ENCODE measurements at regions not wholly inside any gene's neighbourhood (a gene's known extent, or its start where the extent isn't known, plus 50 kb on each side); places are given as distances from the start of the nearest gene placed in this dataset.

- TF ChIP-seq, protein P1, sequence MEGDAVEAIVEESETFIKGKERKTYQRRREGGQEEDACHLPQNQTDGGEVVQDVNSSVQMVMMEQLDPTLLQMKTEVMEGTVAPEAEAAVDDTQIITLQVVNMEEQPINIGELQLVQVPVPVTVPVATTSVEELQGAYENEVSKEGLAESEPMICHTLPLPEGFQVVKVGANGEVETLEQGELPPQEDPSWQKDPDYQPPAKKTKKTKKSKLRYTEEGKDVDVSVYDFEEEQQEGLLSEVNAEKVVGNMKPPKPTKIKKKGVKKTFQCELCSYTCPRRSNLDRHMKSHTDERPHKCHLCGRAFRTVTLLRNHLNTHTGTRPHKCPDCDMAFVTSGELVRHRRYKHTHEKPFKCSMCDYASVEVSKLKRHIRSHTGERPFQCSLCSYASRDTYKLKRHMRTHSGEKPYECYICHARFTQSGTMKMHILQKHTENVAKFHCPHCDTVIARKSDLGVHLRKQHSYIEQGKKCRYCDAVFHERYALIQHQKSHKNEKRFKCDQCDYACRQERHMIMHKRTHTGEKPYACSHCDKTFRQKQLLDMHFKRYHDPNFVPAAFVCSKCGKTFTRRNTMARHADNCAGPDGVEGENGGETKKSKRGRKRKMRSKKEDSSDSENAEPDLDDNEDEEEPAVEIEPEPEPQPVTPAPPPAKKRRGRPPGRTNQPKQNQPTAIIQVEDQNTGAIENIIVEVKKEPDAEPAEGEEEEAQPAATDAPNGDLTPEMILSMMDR (IDR thresholded peaks at IDR 0.05), result no peak
- no peak for TF ChIP-seq TCF7L2 (IDR thresholded peaks at IDR 0.05; ENCODE audit: low read depth, low read length)
- TF ChIP-seq, protein P2, sequence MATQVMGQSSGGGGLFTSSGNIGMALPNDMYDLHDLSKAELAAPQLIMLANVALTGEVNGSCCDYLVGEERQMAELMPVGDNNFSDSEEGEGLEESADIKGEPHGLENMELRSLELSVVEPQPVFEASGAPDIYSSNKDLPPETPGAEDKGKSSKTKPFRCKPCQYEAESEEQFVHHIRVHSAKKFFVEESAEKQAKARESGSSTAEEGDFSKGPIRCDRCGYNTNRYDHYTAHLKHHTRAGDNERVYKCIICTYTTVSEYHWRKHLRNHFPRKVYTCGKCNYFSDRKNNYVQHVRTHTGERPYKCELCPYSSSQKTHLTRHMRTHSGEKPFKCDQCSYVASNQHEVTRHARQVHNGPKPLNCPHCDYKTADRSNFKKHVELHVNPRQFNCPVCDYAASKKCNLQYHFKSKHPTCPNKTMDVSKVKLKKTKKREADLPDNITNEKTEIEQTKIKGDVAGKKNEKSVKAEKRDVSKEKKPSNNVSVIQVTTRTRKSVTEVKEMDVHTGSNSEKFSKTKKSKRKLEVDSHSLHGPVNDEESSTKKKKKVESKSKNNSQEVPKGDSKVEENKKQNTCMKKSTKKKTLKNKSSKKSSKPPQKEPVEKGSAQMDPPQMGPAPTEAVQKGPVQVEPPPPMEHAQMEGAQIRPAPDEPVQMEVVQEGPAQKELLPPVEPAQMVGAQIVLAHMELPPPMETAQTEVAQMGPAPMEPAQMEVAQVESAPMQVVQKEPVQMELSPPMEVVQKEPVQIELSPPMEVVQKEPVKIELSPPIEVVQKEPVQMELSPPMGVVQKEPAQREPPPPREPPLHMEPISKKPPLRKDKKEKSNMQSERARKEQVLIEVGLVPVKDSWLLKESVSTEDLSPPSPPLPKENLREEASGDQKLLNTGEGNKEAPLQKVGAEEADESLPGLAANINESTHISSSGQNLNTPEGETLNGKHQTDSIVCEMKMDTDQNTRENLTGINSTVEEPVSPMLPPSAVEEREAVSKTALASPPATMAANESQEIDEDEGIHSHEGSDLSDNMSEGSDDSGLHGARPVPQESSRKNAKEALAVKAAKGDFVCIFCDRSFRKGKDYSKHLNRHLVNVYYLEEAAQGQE (IDR thresholded peaks at IDR 0.05; ENCODE audit: insufficient read depth in 1 of 2, low read depth in 2 of 2, low read length in 1 of 2), result no peak
- no peak for TF ChIP-seq POLR2AphosphoS5 (IDR thresholded peaks at IDR 0.05; ENCODE audit: low read depth, low read length)
- TF ChIP-seq SIN3A (IDR thresholded peaks at IDR 0.05; ENCODE audit: borderline replicate concordance, insufficient read depth, low read depth, low read length), result no peak
Measured at GRCh38 chr18:28342231-28342630, 165.3 kb upstream of the CDH2 start.

All from Panc1 (cell line).